ENCODE measurements at regions not wholly inside any gene's neighbourhood (a gene's known extent, or its start where the extent isn't known, plus 50 kb on each side); places are given as distances from the start of the nearest gene placed in this dataset.

DNA sequence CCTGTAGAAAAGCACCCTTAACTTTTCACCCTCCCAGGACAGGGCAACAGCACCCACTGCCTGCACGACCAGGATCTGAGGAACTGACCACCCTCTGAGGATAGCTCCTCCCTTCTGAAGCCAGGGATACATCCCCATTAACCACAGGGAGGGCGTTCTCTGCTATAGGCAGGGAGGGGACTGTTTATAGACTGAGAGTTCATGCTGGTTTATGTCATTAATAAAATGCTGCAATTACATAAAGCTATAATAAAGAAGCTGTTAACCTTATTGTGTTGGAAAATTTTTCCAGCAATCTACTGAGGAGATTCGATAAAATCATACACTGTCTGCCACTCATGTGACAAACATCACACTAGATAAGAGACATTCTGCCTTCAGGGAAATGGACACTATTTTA lies 232.4 kb upstream of the SFSWAP start:
- no peaks in the 10 kb centered on the region for H3K4me1 ChIP-seq
- H3K4me3 ChIP-seq (ENCODE audit: low read depth, low read length), result no peak overlapping the region
- H3K36me3 ChIP-seq, result no peaks in the 10 kb centered on the region
- H3K9me3 ChIP-seq, result no peaks in the 10 kb centered on the region
- TF ChIP-seq, protein P1, sequence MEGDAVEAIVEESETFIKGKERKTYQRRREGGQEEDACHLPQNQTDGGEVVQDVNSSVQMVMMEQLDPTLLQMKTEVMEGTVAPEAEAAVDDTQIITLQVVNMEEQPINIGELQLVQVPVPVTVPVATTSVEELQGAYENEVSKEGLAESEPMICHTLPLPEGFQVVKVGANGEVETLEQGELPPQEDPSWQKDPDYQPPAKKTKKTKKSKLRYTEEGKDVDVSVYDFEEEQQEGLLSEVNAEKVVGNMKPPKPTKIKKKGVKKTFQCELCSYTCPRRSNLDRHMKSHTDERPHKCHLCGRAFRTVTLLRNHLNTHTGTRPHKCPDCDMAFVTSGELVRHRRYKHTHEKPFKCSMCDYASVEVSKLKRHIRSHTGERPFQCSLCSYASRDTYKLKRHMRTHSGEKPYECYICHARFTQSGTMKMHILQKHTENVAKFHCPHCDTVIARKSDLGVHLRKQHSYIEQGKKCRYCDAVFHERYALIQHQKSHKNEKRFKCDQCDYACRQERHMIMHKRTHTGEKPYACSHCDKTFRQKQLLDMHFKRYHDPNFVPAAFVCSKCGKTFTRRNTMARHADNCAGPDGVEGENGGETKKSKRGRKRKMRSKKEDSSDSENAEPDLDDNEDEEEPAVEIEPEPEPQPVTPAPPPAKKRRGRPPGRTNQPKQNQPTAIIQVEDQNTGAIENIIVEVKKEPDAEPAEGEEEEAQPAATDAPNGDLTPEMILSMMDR (IDR thresholded peaks at IDR 0.05; ENCODE audit: low read depth, low read length), result no peak
- DNase-seq, result no peak
- H3K27me3 ChIP-seq, result no peaks in the 10 kb centered on the region

DNA sequence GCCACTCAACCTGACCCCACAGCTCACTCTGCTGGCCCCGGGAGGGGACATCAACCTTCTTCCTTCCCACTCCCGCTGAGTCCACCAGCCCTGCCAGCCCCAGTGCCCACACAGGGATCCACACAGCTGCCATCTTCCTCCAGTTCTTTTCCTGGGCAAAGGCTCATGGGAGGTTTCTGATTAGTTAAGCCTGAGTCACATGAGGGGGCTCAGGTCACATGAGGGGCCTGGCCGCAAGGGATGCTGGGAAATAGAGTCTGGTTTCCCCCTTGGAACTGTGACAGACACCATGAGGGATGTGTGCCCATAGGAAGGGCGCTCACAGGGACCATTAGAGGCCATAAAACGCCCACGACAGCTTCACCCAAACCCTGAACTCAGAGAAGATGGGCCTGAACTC lies 228.7 kb upstream of the SFSWAP start:
- DNase-seq, result no peak
- TF ChIP-seq, protein P1 (IDR thresholded peaks at IDR 0.05; ENCODE audit: low read depth, low read length), result no peak
- H3K36me3 ChIP-seq, result no peaks in the 10 kb centered on the region
- no peaks in the 10 kb centered on the region for H3K27me3 ChIP-seq
- no peaks in the 10 kb centered on the region for H3K4me1 ChIP-seq
- no peaks in the 10 kb centered on the region for H3K9me3 ChIP-seq
- no peak overlapping the region for H3K4me3 ChIP-seq (ENCODE audit: low read depth, low read length)

DNA sequence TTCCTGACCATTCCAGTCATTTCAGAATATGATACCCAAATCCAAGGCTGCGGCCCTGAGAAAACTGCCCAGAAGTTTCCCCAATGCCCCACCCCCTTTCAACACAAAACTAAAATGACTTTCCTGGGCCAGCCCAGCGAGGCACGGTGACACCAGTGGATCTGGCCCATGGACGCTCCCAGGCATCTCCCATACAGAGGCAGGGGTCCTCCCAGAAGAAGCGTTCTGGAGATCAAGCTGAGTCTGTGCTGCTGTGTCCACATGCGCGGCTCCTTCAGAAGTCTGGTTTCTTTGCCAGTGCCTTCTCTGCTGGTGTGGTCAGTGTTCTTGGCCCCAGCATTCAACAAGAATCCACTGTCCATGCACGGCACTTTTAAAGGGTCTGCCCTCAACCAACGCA lies 228.2 kb upstream of the SFSWAP start:
- H3K27me3 ChIP-seq, result no peaks in the 10 kb centered on the region
- TF ChIP-seq, protein P1 (IDR thresholded peaks at IDR 0.05; ENCODE audit: low read depth, low read length), result no peak

DNA sequence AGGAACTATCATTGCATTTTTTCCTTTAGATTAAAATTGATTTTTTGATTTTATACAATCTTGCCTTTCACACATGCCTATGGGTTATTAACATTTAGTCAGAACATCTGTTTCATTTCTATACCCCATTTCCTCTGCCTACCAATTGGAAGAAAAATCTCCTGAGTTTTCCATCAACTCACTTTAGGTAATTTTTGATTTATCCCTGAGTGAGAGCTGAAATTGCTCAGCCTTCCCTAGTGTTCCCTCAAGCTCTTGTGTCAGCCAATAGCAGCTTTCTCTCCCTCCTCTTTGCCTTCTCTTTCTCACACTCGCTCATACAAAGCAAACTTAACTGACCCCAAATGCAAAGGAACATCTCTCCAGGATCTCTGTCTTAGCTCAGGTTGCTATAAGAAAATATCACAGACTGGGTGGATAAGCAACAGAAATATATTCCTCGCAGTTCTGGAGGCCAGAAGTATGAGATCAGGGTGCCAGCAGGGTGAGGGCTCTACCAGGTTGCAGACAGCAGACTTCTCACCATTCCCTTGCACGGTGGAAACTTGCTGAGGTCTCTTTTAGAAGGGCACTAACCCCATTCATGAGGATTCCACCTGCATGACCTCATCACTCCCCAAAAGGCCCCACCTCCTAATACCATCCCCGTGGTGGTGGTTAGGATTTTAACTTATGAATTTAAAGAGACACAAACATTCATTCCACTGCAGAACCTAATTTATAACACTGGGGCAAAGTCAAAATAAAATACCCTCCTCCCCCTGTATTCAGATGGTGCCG lies 224.2 kb upstream of the SFSWAP start:
- no peak for DNase-seq
- H3K4me1 ChIP-seq, result no peaks in the 10 kb centered on the region
- H3K27me3 ChIP-seq, result no peaks in the 10 kb centered on the region
- no peaks in the 10 kb centered on the region for H3K9me3 ChIP-seq
- no peaks in the 10 kb centered on the region for H3K36me3 ChIP-seq
- no peak overlapping the region for H3K4me3 ChIP-seq (ENCODE audit: low read depth, low read length)
- TF ChIP-seq, protein P1 (IDR thresholded peaks at IDR 0.05; ENCODE audit: low read depth, low read length), result no peak

More for the DNA sequence above, 228.2 kb upstream of the SFSWAP start:
- no peak for DNase-seq
- no peaks in the 10 kb centered on the region for H3K4me1 ChIP-seq
- no peak overlapping the region for H3K4me3 ChIP-seq (ENCODE audit: low read depth, low read length)
- H3K9me3 ChIP-seq, result no peaks in the 10 kb centered on the region
- H3K36me3 ChIP-seq, result no peaks in the 10 kb centered on the region

DNA sequence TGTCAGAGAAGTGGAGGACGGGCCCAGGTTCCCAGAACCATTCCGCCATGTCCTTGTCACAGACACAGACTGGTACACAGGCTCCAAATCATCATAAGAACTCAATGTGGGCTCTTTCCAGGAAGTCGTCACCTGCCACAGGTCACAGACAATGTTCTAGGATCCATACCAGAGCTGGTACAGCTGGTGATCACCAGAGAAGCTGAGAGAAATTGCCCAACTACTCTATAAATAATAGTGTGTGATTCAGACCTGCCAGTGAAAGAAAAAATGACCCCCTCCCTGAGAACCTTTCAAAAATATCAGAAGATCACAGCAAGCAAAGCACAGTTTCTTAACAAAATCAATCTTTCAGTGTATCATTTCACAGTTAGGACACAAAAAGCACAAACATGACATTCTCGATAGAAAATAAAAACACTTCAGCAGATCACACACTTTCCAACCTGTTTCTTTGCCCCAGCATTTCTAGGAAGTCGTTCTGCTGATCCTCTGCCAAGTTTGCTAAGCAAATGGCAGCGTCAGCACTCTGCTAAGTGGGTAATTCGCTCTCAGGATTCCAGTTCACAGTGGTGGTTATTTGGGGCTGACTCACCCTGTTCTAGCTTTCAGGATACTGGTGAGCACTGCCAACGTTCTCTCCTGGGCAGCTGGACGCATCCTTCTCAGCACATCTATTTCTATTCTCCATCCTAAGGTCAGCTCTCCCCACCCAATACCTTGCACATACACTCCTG lies 223.3 kb upstream of the SFSWAP start:
- Histone ChIP-seq H3K36me3 (no peaks in the 10 kb centered on the region), H3K4me3 (ENCODE audit: low read depth, low read length) (no peak overlapping the region), H3K27me3 (no peaks in the 10 kb centered on the region), H3K9me3 (no peaks in the 10 kb centered on the region), H3K4me1 (no peaks in the 10 kb centered on the region)
- DNase-seq, result no peak
- TF ChIP-seq, protein P1 (IDR thresholded peaks at IDR 0.05; ENCODE audit: low read depth, low read length), result no peak

DNA sequence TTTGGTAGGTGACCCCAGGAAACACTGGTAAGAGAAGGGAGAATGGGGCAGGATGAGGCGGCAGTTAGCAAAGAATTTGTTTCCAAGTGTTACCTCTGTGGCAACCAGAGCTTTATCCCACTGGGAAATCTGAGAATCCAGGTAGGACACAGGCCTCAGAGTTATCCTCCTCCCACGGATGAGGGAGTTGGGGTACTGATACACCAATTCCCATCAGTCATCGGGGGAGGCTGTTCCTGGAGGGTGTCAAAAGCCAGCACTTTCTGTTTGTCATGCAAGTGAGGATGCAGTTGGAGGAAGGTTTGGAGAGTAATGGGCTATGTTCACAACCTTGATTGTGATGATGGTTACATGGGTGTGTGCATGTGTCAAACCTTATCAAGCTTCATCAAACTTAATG lies 221.2 kb upstream of the SFSWAP start:
- no peak overlapping the region for H3K4me3 ChIP-seq (ENCODE audit: low read depth, low read length)
- DNase-seq, result no peak
- H3K36me3 ChIP-seq, result no peaks in the 10 kb centered on the region
- no peaks in the 10 kb centered on the region for H3K4me1 ChIP-seq
- TF ChIP-seq, protein P1 (IDR thresholded peaks at IDR 0.05; ENCODE audit: low read depth, low read length), result no peak
- H3K9me3 ChIP-seq, result no peaks in the 10 kb centered on the region
- H3K27me3 ChIP-seq, result no peaks in the 10 kb centered on the region; the same call in 1 of the 2 replicates

Data from BE2C (cell line).